Upper lobe of right lung (tissue), 1 donor: ENCODE measurements at regions not wholly inside any gene's neighbourhood (a gene's known extent, or its start where the extent isn't known, plus 50 kb on each side); places are given as distances from the start of the nearest gene placed in this dataset.

Experiments
- ATAC-seq: fragments of 200-7000 bp; cut with Tn5 transposase; one replicate; pipeline ENCODE4 v1.9.1; 2020; ENCODE audit warnings: mild to moderate bottlenecking, moderate library complexity
- DNase-seq: peaks from one replicate; pipeline ENCODE4 v3.0.0-alpha.2; 2020
- H3K27ac ChIP-seq: fragments of 200-600 bp; one replicate; pipeline ENCODE4 v1.8.0; 2022
- H3K27me3 ChIP-seq: fragments of 200-600 bp; one replicate; pipeline ENCODE4 v1.8.0; 2022; ENCODE audit warnings: mild to moderate bottlenecking
- H3K36me3 ChIP-seq: fragments of 200-600 bp; one replicate; pipeline ENCODE4 v1.8.0; 2022
- H3K4me1 ChIP-seq: fragments of 200-600 bp; one replicate; pipeline ENCODE4 v1.8.0; 2022
- H3K4me3 ChIP-seq: fragments of 200-600 bp; one replicate; pipeline ENCODE4 v1.8.0; 2022; ENCODE audit warnings: mild to moderate bottlenecking
- H3K9me3 ChIP-seq: fragments of 200-600 bp; one replicate; pipeline ENCODE4 v1.8.0; 2022
- intact Hi-C: fragments of 100-400 bp; cut with DNase I; formaldehyde crosslinking; loops from one replicate; pipeline ENCODE4 v1.11.0; 2022
- TF ChIP-seq, protein P1 (sequence below): fragments of 200-600 bp; IDR thresholded peaks from one replicate; pipeline ENCODE4 v1.8.0; 2022; ENCODE audit warnings: antibody characterized with exemption
- donor health status: DM: no; HTN: yes; CAD: no; lungs with severe emphysema.

DNA sequence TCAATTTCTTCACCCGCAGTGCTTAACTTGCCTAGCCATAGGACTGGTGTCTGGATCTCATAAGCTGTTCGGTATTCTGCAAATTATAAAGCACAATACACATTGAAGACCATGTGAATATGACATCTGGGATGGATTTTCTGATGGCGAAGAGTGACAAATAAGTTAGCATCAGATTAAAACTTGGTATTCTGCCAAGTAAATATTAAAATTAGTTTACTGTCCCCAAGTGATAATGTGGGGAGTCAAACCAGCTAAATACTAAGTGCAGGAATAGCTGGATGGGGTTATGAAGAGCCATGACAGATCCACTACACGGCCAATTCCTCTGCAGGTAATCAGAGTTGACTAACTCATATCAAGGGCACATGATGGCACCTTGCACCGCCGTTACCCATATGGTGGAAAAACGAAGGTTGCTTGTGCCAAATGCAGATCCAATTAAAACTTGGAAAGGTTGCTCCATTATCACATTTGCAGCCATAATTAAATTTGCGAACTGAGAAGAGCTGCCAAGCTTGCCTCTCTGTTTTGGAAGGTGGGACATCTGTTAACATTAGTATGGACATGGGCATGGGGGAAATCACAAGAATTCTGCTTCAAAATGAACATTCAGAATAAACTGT, 114.9 kb upstream of the TOM1L1 start:
- intact Hi-C loops, result no loop called here
- Histone ChIP-seq H3K27me3 (no peaks in the 10 kb centered on the region), H3K27ac (no peak overlapping the region), H3K36me3 (no peaks in the 10 kb centered on the region), H3K4me1 (no peaks in the 10 kb centered on the region), H3K4me3 (no peak overlapping the region), H3K9me3 (no peaks in the 10 kb centered on the region)
- TF ChIP-seq, protein P1, sequence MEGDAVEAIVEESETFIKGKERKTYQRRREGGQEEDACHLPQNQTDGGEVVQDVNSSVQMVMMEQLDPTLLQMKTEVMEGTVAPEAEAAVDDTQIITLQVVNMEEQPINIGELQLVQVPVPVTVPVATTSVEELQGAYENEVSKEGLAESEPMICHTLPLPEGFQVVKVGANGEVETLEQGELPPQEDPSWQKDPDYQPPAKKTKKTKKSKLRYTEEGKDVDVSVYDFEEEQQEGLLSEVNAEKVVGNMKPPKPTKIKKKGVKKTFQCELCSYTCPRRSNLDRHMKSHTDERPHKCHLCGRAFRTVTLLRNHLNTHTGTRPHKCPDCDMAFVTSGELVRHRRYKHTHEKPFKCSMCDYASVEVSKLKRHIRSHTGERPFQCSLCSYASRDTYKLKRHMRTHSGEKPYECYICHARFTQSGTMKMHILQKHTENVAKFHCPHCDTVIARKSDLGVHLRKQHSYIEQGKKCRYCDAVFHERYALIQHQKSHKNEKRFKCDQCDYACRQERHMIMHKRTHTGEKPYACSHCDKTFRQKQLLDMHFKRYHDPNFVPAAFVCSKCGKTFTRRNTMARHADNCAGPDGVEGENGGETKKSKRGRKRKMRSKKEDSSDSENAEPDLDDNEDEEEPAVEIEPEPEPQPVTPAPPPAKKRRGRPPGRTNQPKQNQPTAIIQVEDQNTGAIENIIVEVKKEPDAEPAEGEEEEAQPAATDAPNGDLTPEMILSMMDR, result no peak
- ATAC-seq, result no peak
- DNase-seq, result no peak

DNA sequence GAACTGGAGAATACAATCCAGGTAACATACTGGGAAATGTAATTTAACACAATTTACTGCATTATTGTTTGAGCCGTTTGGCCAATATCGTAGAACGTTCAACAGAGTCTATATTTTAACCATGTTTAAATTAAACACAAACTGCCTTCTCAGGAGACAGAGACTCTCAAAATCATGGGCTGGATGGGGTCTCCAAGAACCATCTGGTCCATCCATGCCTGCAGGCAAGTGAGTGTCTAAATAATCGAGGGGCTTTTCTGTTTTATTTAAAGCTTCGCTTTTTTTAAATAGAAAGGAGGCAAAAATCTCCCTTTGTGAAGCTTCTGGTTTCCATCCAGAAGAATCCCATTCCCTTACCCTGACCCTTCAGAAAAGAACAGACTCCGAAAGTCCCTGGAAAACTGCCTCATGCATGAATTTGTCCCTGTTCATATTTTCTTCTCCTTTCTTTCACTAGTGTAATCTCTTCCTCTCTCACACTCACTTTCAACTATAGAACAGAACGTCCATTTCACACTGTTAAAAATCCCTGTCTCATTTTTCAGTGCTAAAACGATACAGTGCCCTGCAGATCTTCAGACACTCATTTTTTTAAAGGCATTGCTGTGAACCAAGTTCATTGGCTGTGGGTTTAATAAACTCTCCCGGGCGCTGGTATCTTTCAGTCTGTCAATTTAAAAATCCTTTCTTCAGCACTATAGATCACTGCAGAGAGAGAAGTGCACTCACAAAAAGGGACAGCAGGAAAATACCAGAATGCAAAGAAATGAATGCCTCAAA, 111.4 kb upstream of the TOM1L1 start:
- intact Hi-C loops, result no loop called here
- no peak for ATAC-seq
- DNase-seq, result no peak

DNA sequence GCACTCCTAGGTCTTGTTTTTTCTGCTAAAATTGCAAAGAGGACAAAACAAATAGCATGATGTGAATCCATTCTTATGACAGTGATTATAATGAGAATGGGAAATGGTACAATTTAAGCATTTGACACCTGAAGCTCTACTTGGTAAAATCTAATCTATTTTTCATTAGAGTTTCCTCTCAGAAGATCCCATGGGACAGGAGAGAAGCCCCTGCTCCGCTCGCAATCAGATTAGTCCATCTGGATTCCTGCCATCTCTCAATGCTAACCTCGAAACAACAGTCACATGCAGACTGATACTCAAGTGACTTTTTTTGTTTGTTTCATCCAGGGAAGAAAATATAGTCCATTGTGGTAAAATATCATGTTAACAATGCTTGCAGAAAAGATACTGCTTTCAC, 107.4 kb upstream of the TOM1L1 start:
- Histone ChIP-seq H3K9me3 (no peaks in the 10 kb centered on the region), H3K27ac (no peak overlapping the region), H3K4me3 (no peak overlapping the region), H3K27me3 (no peaks in the 10 kb centered on the region), H3K36me3 (no peaks in the 10 kb centered on the region), H3K4me1 (no peaks in the 10 kb centered on the region)
- ATAC-seq, result no peak
- DNase-seq, result no peak
- intact Hi-C loops, result no loop called here
- TF ChIP-seq, protein P1, result no peak

More for the DNA sequence above, 111.4 kb upstream of the TOM1L1 start:
- no peaks in the 10 kb centered on the region for H3K36me3 ChIP-seq
- H3K4me3 ChIP-seq, result no peak overlapping the region
- H3K4me1 ChIP-seq, result no peaks in the 10 kb centered on the region
- no peak overlapping the region for H3K27ac ChIP-seq
- no peaks in the 10 kb centered on the region for H3K27me3 ChIP-seq
- TF ChIP-seq, protein P1, result no peak
- no peaks in the 10 kb centered on the region for H3K9me3 ChIP-seq

DNA sequence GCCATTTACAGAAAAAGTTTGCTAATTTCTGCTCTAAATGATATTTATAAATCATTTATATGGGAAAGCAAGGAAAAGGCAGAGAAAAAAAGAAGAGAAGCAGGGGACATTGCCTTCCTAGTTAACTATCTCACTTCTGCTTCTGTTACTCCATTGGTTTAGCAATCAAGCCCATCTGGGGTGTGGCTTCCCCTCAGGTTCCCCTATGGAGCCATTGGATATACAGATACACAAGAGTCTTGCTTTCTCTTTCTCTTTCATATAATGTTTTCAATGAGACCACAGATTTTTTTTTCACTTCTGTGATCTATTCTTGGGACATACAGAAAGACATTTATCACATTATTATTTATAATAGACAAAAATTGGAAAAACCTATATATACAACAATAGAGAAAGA, 105.6 kb upstream of the TOM1L1 start:
- H3K4me3 ChIP-seq, result no peak overlapping the region
- no peaks in the 10 kb centered on the region for H3K4me1 ChIP-seq
- DNase-seq (no peak), ATAC-seq (peak; percentile 43)
- intact Hi-C loops, result no loop called here
- TF ChIP-seq, protein P1, result no peak
- no peak overlapping the region for H3K27ac ChIP-seq
- H3K36me3 ChIP-seq, result no peaks in the 10 kb centered on the region
- no peaks in the 10 kb centered on the region for H3K9me3 ChIP-seq
- H3K27me3 ChIP-seq, result no peaks in the 10 kb centered on the region

DNA sequence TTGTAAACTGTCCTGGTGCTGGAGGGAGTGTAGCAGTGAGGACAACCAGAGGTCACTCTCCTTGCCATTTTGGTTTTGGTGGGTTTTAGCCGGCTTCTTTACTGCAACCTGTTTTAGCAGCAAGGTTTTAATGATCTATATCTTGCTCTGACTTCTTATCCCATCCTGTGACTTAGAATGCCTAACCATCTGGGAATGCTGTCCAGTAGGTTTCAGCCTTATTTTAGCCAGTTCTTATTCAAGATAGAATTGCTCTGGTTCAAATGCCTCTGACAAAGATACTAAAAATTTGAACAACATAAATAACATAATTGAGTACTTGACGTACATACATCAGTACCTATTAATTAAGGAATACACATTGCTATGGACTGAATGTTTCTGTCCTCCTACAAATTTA, 93.3 kb upstream of the TOM1L1 start:
- TF ChIP-seq, protein P1, result no peak
- H3K27me3 ChIP-seq, result no peaks in the 10 kb centered on the region
- intact Hi-C loops, result no loop called here
- H3K9me3 ChIP-seq, result no peaks in the 10 kb centered on the region
- no peak overlapping the region for H3K4me3 ChIP-seq
- H3K4me1 ChIP-seq, result no peaks in the 10 kb centered on the region
- no peaks in the 10 kb centered on the region for H3K36me3 ChIP-seq
- no peak overlapping the region for H3K27ac ChIP-seq
- ATAC-seq (no peak), DNase-seq (no peak)
